SU-DHL-6 (cell line): ENCODE measurements at regions not wholly inside any gene's neighbourhood (a gene's known extent, or its start where the extent isn't known, plus 50 kb on each side); places are given as distances from the start of the nearest gene placed in this dataset.

Experiments used
- CTCF ChIP-seq: fragments of 200-600 bp; sonication (generic); IDR thresholded peaks from one replicate; pipeline ENCODE4 v1.5.1; 2017; ENCODE audit warnings: antibody characterized with exemption, mild to moderate bottlenecking, low read length, moderate library complexity; ENCODE audit not compliant: insufficient read depth, poor library complexity, severe bottlenecking
- EZH2phosphoT487 ChIP-seq: fragments of 200-600 bp; sonication (generic), shearing (Covaris generic); conservative IDR thresholded peaks from 2 replicates; pipeline ENCODE4 v1.6.1; 2018; ENCODE audit warnings: mild to moderate bottlenecking, antibody characterized with exemption, low read length, moderate library complexity, mixed read lengths

GRCh38 chr15:62846805-62847495 lies 195.6 kb upstream of the TPM1 start:
- TF ChIP-seq CTCF (no peak), EZH2phosphoT487 (no peak)
